ENCODE measurements at regions not wholly inside any gene's neighbourhood (a gene's known extent, or its start where the extent isn't known, plus 50 kb on each side); places are given as distances from the start of the nearest gene placed in this dataset.

DNA sequence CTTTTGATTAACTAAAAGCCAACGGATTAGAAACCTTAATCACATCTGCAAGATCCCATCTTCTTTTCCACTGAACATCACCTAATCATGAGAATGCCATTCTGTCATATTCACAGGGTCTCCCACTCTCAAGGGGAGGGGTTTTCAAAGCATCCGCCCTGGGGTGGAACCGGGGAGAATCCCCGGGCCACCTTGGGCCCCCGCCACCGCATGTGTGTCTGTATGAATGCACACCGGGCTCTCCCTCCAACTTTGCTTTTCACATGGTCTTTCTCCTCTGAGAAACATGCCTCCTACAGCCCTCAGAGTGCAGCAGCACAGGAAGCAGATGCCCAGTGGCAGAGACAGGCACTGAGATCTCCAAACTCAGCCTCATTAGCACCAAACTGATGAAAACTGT, 233.2 kb upstream of the PPP2R2D start:
- no peak for DNase-seq (ENCODE audit: low read depth in 2 of 2)

- DNase-seq (ENCODE audit: low read depth in 2 of 2), result no peak
Measured at GRCh38 chr10:131668903-131669302, 231.9 kb upstream of the PPP2R2D start.

GRCh38 chr10:131669838-131670237, 231.0 kb upstream of the PPP2R2D start:
- no peak for DNase-seq (ENCODE audit: low read depth in 2 of 2)

GRCh38 chr10:131670341-131670740, 230.5 kb upstream of the PPP2R2D start:
- DNase-seq (ENCODE audit: low read depth in 2 of 2), result no peak

DNA sequence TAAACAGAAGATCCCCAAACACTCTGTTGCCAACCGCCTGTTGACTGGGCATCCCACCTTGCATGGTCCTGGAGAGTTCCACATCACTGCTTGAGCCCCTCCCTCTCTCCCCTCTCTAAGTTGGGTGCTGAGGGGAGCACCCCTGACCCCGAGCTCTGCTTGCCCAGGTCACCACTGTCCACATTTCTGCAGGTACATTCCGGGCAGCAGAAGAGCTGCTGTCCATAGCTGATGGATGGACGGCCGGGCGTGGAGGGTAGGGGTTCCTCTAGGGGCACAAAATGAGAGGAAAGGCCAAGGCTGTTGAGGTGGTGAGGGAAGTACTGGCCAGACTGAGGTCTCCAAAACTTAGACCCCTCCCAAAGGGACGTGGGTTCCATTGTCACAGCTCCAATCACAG, 227.4 kb upstream of the PPP2R2D start:
- no peak for DNase-seq (ENCODE audit: low read depth in 2 of 2)

GRCh38 chr10:131674130-131674529, 226.7 kb upstream of the PPP2R2D start:
- DNase-seq (ENCODE audit: low read depth in 2 of 2), result no peak

DNA sequence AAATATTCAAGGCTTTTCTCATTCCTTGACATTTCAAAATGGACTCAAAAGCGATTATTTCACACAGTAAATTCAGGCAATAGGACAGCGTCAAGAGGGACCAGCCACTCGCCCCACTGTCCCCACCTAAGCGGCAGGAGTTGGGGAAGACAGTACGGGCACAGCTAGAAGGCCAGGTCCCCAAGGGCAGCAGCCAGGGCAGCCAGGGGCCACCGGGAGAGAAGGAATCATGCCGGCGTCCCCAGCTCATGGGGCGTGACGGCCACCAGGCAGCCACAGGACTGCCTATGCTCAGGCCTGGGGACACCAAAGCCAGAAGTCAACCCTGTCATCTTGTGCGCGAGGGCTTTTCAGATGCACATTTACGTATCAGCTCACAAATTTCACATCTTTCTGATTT, 225.7 kb upstream of the PPP2R2D start:
- DNase-seq (ENCODE audit: low read depth in 2 of 2), result no peak

DNA sequence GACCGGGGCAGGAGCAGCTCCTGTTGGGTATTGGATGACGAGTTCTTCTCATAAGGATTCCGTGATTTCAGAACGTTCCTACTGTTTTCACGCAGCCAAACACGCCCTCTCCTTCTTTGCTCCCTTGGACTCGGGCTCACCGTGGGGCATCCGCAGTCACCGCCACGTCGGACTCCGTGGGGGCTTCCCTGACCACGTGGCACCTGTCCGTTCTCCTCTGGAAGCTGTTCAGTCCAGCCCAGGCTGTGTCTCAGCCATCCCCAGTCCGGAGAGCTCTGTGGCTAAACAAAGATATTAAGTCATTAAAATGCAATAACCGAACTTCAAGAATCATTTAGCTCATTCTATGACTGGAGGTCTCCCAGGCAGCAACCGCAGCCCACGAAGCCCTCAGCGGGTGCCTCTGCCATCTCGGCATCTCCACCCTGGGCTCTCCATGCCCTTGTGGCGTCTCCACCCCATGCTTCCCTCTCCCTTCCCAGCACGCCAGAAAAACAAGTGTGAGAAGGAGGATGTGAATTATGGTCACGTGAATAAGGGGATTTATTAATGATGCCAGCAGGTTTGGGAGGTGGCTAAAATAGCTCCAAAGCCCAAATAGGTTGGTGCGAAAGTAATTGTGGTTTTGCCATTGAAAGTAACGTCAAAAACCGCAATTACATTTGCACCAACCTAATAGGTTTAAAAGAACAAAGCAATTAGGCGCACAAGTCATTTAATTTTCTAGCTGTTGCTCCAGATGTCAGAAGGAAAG, 224.6 kb upstream of the PPP2R2D start:
- DNase-seq (ENCODE audit: low read depth in 2 of 2), result no peak

DNA sequence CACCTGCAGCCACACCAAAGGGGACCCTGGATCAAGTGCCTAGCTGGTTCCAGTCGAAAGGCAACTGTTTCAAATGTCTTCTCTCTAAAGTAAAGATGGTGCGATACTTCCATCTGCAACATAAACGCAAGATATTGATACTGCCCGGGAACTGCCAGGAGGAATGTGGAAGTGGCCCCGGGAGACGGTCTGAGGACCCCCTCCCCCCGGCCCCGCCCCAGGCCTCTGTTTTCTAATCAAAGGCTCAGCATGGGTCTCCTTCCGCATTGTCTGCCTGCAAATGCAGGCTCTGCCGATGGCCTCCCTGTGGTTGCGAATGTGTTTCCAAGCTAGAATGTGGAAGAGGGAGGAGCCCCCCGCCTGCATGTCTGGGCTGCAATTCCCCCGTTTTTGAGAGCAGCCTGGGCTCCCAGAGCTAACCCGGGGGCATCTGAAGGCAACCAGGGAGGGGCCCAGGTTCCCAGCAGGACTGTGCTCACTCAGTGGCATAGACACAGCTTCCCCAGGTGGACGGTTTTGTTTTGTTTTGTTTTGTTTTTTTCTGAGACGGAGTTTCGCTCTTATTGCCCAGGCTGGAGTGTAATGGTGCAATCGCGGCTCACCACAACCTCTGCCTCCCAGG, 223.9 kb upstream of the PPP2R2D start:
- DNase-seq (ENCODE audit: low read depth in 2 of 2), result no peak

GRCh38 chr10:131677671-131678070, 223.1 kb upstream of the PPP2R2D start:
- DNase-seq (ENCODE audit: low read depth in 2 of 2), result no peak

DNA sequence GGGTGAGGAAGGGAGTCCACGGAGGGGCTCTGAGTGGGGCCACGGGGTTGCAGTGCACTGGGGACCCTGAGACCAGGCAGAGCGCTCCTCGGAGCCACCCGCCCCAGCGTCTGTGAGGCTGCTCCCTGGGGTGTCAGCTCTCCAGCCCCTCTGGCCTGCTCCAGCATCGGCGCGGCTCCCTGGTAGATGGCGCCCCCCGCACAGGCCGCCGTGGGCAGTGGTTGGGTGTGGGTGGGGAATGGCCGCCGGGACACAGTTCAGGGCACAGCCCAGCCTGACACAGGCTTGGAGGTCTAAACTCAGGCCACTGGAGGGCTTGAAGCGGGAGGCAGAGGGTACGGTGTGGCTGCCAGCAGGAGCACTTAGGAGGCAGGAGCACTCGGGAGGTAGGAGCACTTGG, 222.6 kb upstream of the PPP2R2D start:
- DNase-seq (ENCODE audit: low read depth in 2 of 2), result no peak

- no peak for DNase-seq (ENCODE audit: low read depth in 2 of 2)
Measured at GRCh38 chr10:131678613-131679012, 222.2 kb upstream of the PPP2R2D start.

- DNase-seq (ENCODE audit: low read depth in 2 of 2), result no peak
Measured at GRCh38 chr10:131679926-131680325, 220.9 kb upstream of the PPP2R2D start.

- DNase-seq (ENCODE audit: low read depth in 2 of 2), result no peak
Measured at GRCh38 chr10:131681122-131681521, 219.7 kb upstream of the PPP2R2D start.

DNA sequence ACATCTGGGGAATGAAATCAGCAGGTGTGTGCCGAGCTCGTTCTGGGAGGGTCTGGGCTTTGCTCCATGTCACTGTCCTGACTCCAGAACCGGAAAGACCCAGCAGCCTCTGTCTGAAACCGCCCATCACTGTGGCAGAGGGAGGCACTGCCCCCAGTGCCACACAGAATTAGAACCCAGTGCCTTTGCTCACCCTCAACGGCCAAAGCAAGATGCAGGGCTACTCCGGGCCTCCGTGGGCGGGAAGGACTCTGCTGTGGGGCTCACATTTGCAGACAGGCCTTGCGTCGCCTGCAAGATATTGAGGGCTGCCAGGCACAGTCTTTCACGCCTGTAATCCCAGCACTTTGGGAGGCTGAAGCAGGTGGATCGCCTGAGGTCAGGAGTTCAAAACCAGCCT, 219.2 kb upstream of the PPP2R2D start:
- DNase-seq (ENCODE audit: low read depth in 2 of 2), result no peak

DNA sequence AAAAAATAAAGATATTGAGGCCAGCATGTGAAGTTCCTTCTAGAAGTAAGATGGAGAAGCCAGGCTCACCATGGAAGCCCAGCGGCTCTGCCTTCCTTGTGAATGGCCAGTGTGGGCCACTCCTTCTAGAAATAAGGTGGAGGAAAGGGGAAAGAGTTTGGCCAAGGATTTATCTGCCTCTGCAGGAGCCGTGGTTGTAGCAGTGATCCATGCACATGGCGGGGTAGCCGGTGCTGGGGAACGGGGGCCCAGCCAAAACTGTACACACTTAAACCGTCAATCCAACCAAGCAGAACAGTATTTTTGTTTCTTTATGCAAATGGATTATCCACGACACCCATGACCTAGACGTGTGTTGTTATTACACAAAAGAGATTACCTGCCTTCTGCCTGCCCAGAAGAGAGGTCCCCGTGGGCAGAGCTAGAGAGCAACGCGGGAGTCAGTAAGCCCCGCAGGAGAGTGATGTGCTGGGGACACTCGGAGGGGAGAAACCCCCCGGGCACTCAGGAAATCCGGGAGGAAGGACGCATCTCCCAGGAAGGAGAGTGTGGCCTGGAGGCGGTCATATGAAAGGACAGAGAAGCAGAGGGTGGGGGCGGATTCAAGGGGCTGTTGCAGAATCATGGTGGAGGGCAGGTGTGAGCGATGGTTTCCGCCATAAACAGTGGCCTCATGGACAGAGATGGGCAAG, 218.4 kb upstream of the PPP2R2D start:
- DNase-seq (ENCODE audit: low read depth in 2 of 2), result no peak

- no peak for DNase-seq (ENCODE audit: low read depth in 2 of 2)
Measured at GRCh38 chr10:131683281-131683861, 217.4 kb upstream of the PPP2R2D start.

GRCh38 chr10:131683941-131684340, 216.9 kb upstream of the PPP2R2D start:
- DNase-seq (ENCODE audit: low read depth in 2 of 2), result no peak

- DNase-seq (ENCODE audit: low read depth in 2 of 2), result no peak
Measured at GRCh38 chr10:131685007-131685406, 215.8 kb upstream of the PPP2R2D start.

- no peak for DNase-seq (ENCODE audit: low read depth in 2 of 2)
Measured at GRCh38 chr10:131685576-131685975, 215.2 kb upstream of the PPP2R2D start.

DNA sequence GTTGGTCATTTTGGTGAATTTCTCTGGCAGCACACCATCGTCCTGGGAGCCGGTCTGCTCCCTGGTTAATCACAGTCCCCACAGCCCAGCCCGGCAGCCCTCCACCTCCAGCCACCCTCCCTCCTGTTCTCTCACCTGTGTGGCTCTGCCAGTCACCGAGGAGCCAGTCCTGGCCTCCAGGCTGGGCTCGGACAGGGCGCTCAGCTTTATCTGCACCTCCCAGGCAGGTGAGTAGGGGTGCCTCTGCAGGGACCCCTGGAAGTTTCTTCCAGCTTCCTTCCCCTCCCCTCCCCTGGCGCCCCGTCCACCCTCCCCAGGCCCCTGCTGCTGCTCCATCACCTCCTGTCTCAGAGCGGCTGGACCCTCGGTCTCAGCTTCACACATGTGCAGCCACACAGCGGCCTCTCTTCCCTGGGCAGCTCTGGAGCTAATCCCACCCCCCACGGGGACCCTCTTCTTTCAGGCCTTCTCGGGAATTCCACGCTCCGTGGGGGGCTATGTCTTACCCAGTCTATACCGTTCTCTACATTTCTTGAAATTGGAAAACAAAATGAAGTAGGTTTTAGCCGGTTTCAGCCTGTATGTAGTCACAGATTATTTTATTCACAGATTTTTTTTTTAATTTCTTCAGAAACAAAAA, 213.9 kb upstream of the PPP2R2D start:
- DNase-seq (ENCODE audit: low read depth in 2 of 2), result no peak

- DNase-seq (ENCODE audit: low read depth in 2 of 2), result no peak
Measured at GRCh38 chr10:131688304-131688703, 212.5 kb upstream of the PPP2R2D start.
